HG02678 (cell line): ENCODE measurements at regions not wholly inside any gene's neighbourhood (a gene's known extent, or its start where the extent isn't known, plus 50 kb on each side); places are given as distances from the start of the nearest gene placed in this dataset.

Experiments
- ATAC-seq: cut with Tn5 transposase; IDR thresholded peaks from one replicate; pipeline ENCODE4 v1.9.1; 2021; ENCODE audit warnings: mild to moderate bottlenecking, moderate library complexity; ENCODE audit not compliant: unreplicated experiment

DNA sequence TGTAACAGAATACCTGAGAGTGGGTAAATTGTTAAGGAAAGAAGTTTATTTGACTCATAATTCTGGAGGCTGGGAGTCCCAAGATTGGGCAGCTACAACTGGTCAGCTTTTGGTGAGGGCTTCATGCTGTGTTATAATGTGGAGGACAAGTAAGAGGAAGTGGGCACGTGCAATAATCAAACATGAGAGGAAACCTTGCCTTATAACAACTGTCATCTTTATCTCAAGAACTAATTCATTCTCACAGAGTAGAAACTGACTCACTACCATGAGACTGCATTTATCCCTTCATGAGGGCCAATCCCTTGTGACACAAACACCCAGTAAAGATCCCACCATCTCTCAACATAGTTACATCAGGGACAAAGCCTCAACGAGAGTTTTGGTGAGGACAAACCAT is 318.1 kb upstream of the NT5C1B start:
- no peak for ATAC-seq

DNA sequence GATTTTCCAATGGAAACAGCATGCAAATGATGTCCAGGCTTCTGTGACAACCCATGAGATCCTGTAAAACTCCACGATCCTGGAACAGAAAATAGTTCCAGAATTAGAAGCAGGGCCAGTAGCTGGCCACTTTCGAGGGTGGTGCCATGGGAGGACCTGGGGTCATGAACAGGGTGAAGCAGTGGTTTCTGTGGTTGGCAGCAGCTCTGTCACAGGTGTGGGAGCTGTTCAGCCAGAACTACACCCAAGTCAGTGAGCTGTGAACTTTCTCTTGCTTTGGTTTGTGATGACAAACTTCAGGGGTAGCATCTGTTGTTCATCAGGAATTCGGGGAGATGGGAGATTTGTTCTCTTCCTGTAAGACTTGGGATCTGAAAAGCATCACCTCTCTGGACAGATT is 314.4 kb upstream of the NT5C1B start:
- peak; percentile 97 for ATAC-seq

DNA sequence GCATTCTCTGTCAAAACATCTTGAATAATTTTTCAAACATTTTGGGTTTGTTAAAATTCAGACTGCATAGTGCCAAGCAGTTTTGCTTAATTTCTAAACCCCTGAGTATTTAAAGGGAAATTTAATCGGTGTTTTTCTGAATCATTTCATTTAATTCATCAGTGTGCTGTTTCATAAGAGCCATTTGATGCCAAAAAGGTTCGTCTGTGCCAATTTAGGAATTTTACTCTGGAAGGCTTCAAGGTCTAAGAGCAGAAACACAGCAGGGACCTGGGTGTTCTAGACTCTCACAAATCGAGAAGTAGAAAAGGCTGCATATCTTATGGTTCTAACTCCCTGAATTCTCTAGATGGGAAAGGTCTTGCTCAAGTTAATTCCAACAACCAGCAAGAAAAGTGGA is 311.9 kb upstream of the NT5C1B start:
- ATAC-seq: no peak

DNA sequence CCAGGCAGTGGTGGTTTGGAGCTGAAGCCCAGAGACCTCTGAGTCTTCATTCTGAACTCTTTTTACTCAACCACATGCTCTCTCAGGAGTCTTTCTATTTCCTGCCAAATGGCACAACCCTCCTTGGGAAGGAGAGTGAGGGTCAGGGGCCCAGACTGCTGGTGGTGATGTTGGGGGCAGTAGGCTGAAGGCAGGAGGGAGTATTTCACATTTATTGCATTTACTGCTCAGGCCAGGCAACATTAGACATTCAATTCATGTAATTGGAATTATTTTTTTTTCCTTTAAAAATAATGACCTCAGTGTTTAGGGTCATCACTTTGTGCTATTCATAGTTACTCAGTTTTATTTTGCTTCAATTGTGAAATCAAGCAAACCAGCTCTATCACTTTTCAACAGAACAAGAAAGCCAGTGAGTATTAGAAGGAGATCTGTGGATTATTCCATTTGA is 311.3 kb upstream of the NT5C1B start:
- ATAC-seq: no peak

DNA sequence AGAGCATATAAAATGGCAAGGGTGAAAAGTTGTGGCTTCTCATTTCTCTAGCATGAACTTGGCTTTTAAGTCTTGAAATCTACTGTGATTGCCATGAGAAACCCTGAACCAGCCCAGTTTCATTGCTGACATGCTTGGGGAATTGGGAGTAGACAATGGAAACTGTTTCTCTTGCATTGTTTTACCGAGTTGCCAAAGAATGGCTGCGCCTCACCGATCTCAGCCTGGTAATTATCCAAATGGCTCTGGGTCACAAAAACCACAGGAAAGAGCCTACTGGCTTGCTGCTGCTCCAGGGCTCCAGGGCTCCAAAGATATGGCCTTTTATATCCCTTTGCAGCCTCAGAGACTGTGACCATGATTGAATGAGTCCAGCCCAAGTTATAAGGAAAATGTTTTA is 310.4 kb upstream of the NT5C1B start:
- no peak for ATAC-seq

DNA sequence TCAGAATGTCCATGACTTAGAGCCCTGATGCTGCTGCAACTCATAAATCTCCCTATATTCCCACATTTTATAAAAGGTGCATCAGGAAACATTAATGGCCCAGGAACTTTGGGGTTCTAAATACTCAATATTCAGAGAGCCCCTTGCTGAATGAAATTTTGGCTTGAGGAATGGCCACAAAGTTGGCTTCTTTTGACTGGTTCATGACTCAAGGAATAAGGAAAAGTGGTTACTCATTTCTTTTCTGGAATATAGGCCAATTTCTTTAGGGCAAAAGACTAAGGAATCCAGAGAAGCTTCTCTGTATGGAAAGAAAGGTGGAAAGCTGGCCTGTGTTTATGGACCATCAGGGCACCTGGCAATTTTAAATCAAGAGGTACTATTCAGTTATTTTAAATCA is 308.9 kb upstream of the NT5C1B start:
- no peak for ATAC-seq

DNA sequence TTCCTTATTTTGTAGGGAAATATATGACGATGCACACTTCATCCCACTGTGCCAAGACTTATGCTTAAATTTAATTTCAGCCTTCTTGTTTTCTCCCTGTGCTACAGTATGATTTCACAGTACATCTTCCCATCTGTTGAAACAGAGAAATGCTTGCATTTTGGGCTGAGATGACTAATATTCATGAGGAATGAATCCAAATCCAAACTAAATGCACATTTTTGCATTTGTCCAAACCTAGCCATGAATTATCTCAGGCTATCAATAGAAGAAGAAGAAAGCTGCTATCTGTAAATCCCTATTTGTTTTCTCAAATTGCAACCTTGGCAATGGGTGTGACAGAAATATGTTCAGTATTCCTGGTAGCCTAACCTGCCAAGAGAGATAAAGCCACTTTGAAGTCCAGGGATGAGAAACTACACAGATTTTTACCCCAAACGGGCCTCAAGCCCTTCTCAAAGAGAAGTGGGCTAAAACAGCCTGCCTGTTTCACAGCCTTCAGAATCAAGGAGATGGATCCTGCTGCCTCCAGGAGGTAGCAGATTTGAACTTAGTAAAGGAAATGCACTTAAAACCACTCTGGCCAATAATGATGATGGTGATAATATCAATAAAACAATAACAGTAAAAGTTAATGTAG is 306.9 kb upstream of the NT5C1B start:
- no peak for ATAC-seq

DNA sequence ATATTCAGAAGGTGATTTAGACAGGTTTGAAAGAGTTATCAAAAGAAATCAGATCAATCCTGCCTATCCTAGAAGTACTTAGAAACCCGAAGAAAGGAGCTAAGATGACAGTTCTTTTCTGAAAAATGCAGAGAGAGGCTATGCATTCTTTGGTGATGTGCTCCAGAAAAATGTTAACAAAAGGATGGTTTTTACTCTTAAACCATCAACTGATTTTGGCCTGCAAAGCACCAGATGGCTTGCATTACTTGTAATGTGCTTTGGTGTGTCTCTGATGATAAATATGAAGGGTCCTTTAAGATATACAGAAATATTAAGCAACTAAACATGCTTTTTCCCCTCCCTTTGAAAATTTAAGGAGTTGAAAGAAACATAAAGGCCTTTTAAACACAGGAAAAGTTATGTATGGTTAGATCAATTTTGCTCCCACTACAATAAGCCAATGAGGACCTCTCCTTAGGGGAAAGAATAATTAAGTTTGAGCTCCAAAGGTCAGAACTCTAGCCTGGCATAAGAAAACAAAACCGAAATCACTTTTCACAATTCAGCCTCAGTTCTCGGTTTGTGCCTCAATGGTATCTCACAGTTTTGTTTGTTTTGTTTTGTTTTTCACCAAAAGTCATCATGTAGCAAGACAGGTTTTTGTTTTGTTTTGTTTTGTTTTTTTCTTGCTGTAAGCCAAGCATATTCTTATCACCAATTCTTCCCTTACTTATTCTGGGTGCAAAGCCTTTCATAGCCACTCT is 302.4 kb upstream of the NT5C1B start:
- no peak for ATAC-seq

DNA sequence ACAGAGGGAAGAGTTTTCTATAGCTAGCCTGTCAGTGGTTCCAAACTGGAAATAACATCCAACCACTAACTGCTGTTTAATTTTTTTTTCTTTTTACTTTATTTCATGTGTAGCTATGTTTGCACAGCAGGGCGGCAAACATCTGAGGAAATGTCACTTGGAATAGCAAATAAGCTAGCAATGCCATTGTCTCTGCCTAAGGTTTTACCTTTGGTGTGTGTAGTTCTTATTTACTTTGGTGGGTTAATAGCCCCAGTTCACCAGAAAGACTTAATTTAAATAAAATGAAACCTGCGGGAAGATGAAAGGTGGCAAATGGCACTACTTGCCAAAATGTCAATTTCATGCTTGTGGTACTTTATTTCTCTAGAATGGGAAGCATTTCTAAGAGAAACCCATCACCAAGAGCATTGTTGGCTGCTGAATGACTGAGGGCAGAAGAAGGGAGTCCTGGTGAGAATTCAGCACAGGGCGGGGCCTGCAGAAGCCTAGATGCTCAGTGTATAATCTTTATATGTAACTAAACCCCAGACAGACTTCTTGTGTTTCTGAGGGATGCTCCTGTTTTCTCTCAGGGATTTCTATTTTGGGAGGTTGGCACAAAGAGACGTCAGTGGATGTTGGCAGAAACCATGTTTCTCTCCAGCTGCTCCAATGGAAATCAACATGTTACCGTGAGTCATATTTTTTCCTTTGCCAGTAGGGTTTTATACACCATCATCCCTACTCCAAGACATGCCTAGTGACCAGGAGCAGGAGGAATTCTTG is 300.4 kb upstream of the NT5C1B start:
- no peak for ATAC-seq

DNA sequence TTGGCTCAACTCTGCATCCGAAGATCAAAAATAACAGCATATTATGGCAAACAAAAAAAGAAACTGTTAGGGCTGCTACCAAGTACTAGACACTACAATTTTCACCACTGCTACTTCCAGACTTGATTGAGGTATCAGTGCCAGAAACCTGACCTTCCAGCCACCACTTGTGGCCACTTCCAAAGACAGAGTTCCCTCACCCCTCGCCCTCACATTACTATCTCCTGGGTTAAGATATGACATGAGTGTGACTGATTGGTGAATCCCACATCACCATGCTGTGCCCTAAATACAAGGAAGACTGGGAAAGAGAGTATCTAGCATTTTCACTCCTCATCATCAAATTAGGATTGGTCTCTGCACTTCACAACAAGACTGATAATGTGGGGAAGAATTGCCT is 296.1 kb upstream of the NT5C1B start:
- no peak for ATAC-seq

DNA sequence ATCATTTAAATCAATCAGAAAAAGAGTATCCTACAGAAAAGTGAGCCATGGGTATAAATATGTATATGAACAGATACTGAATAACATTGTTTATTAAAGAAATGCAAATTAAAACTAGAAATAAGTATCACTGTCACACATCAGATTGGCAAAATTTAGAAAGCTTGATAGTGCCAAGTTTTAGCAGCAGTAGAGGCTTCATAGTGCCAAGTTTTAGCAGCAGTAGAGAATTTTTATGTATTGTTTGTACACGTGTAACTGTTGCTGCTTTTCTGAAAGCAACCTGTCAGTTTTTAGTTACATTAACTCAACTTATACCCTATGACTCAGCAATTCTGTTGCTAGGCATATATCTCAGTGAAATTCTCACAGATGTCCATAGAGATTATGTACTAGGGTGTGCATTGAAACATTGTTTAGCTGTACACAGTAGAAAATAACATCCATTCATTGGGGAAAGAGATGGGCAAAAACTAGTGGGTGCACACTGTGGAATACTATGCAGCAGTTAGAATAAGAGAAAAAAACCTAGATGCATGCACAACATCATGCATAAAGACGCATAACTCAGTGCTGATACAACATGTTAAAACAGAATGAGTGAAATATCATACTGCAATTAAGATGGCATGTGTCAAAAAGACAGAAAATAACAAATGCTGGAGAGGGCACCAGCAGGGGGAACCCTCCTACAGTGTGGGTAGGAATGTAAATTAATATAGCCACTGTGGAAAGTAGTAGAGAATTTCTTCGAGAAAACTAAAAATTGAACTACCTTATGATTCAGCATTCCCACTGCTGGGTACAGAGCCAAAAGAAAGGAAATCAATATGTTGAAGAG is 294.5 kb upstream of the NT5C1B start:
- no peak for ATAC-seq

DNA sequence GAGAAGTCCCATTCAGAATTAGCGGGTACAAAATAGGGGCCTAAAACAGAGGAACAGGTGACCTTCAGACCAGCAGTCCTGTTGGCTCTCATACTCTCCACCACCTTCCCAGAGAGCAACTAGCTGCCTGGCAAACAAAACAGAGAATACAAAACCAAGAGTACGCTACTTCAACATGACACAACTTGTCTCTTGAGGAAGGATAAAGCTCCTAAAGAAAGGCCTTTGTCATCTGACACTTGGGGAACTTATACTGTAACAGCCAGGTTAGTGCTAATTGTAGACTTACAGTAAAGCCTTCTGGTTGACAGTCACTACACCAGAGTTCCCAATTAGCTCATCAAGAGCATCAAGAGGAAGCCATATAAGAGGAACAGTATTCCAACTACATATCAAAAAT is 282.1 kb upstream of the NT5C1B start:
- ATAC-seq: no peak

DNA sequence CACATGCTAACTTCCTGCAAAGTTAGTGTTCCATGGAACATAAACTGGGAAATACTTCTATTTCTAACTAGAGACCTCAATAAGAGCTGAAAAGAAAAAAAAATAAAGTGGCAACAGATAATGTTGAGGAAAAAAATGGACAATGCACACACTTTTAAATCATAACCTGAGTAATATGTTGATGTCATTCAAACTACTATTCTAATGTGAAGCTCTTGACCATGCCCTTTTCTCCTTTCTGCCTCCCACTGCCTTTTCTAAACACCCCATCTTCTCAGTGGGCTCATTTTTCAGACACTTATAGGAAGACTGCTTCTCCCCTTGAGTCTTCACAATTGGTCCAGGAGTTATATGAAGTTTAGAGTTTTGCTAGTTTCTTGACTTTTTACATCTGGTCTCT is 280.9 kb upstream of the NT5C1B start:
- no peak for ATAC-seq

DNA sequence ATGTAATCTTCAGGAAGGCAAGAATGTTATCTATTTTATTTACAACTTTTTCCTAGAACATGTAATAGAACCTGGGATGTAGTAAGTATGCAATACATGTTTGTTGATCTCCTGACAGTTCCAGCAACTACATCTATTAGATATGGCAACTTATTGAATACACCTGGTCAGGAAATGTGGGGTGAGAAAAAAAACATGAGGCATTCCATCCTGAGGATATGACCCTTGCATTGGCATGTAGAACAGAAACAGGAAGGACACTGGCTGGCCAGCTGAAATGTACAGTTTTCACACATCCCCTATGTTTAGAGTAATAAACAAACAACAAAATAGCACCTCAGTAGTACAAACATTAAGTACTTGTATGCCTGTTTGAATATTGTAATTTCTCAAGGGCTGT is 272.6 kb upstream of the NT5C1B start:
- ATAC-seq: no peak

DNA sequence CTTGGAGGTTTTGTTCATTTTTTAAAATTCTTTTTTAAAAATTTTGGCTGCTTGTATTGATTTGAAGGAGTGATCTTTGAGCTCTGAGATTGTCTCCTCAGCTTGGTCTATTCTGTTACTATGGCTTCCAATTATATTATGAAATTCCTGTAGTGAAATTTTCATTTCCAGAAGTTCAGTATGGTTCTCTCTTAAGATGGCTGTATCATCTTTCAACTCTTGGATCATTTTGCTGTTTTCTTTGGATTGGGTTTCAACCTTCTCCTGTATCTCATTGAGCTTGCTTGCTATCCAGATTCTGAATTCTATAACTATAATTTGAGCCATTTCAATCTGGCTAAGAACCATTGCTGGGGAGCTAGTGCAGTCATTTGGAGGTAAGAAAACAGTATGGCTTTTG is 270.8 kb upstream of the NT5C1B start:
- no peak for ATAC-seq

DNA sequence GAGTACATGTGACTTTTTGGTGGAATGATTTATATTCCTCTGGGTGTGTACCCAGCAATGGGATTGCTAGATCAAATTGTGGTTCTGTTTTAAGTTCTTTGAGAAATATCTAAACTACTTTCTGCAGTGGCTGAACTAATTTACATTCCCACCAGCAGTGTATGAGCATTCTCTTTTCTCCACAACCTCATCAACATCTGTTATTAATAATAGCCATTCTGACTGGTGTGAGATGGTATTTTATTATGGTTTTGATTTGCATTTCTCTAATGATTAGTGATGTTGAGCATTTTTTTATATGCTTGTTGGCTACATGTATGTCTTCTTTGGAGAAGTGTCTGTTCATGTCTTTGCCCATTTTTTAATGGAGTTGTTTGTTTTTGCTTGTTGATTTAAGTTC is 267.4 kb upstream of the NT5C1B start:
- no peak for ATAC-seq

DNA sequence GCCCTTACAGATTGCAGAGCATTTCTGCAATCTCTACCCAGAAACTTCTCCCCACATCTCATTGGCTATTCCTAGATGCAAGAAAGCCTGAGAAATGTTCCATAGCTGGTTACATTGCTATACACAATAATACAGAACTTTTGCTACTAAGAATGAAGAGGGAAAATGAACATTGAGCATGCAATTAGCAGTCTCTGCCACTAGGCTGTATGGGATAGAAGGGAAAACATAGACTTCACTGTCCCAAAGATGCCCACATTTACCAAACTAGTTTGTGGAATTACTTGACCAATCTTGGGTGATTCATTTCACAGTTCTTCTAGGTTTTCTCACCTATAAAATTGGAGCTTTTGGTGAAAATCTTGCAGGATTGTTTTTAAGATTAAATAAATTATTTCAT is 265.7 kb upstream of the NT5C1B start:
- ATAC-seq: no peak

DNA sequence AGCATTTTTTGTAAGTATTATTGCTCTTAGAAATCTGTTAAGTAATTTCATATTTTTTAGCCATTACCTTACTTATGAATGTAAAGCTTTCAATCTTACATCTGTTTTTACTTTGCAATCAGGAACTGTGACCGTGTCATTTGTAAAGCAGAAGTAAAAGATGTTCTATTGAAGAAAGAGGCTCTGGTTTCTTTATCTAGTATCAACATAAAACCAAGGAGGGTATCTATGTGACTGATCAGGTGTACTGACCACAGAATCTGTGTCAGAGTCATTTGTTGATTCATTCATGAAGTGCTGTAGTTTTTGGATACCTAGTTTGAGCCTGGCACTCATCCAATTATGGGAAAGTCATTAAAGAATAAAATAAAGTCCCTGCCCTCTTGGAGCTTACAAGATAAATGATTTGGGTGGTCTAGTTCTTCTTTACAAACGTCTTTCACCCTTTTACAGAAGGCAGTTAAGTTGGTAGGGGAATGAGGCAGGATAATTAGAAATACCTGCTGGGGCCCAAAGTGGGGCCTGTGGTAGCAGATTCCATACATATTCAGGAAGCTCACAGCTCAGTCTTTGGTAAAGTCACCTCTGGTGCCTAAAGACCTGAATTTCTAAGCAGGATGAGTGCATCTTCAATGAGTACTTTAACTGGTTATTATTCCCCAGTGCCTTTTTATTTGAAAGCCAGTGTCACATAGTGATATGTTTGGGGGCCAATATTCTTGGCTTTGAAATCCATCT is 260.6 kb upstream of the NT5C1B start:
- peak; percentile 74 for ATAC-seq

DNA sequence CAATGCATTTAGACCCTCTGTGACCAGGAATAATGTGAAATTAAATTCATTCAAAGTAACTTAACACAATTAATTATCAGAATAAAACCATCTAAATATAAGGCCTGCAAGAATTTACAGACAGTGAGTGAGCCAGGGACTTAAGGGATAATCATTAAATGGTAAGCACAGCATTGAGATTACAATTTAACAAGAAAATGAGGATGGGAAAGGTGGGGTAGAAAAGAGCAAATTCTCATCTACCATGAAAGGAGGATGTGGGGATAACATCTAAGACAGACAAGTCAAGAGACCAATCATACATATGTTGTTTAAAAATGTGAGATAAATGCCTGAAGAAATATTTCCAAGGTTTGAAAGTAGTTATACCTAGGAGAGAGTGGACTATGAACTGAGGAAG is 259.3 kb upstream of the NT5C1B start:
- no peak for ATAC-seq

DNA sequence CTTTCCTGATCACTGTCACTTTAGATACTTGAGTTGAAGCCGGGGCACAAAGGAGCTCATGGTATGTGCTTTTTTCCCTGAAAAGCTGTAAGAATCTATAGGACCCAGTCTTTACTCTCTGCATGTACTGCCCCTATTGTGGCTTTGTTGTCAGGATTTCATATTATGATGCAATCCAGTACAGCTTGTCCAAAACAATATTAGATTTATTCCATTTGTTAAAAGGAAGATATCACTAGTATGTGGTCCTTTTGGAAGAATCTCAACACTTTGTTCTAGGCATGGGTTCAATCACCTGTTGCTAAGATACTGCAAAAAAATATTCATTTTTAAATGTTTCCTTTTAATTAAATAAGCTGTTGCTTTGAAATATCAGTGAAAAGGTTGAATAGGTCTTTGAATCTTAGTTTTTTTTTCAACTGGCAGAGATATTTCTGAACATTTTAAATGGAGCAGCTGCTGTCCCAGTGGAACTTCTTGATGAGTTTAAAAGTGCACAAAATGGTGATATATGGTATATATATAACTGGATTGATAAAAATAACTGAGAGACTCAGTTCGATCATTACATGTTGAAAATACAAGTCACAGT is 256.6 kb upstream of the NT5C1B start:
- ATAC-seq: no peak
